Ovary (tissue), 7 donors: ENCODE measurements at regions not wholly inside any gene's neighbourhood (a gene's known extent, or its start where the extent isn't known, plus 50 kb on each side); places are given as distances from the start of the nearest gene placed in this dataset.

Experiments
- DNase-seq, 5 donors: peaks; one replicate each; pipeline ENCODE4 v3.0.0-alpha.2; 2019 to 2020
- H3K27ac ChIP-seq, 2 donors: fragments of 200-600 bp; one replicate each; pipeline versions ENCODE4 v1.5.1 to v1.8.0; 2019 to 2022
- H3K27me3 ChIP-seq: fragments of 200-600 bp; one replicate; pipeline ENCODE4 v1.8.0; 2022
- H3K36me3 ChIP-seq: fragments of 200-600 bp; sonication (generic); one replicate; pipeline ENCODE4 v1.5.1; 2019
- H3K4me1 ChIP-seq: one replicate; pipeline ENCODE4 v1.8.1; 2013; ENCODE audit warnings: mild to moderate bottlenecking, moderate library complexity; ENCODE audit not compliant: insufficient read depth
- H3K4me3 ChIP-seq: fragments of 200-600 bp; sonication (generic); one replicate; pipeline ENCODE4 v1.5.1; 2017
- H3K9me3 ChIP-seq, 2 donors: fragments of 200-600 bp in 1 of 2; sonication (generic) in 1 of 2; one replicate each; pipeline versions ENCODE4 v1.5.1 to v1.8.1; 2013 to 2019; ENCODE audit warnings: mild to moderate bottlenecking in 1 of 2, moderate library complexity in 1 of 2
- CTCF ChIP-seq, 3 donors: fragments of 450-650 bp in 2 of 3; fragments of 200-600 bp in 1 of 3; IDR thresholded peaks; one replicate each; pipeline versions ENCODE4 v1.5.1 to v1.8.0; 2016 to 2022; ENCODE audit warnings: antibody characterized with exemption in 3 of 3, mild to moderate bottlenecking in 1 of 3
- EP300 ChIP-seq: sonication (generic); formaldehyde crosslinking; IDR thresholded peaks from one replicate; pipeline ENCODE4 v1.6.1; 2017; ENCODE audit warnings: antibody characterized with exemption
- POLR2A ChIP-seq: fragments of 450-650 bp; IDR thresholded peaks from one replicate; pipeline ENCODE4 v1.6.1; 2017; ENCODE audit warnings: antibody characterized with exemption, mild to moderate bottlenecking, moderate library complexity
- WGBS, 3 donors: extraction: QIAGEN DNeasy Blood & Tissue Kit in 1 of 3; methylation state at CpG; one replicate each; pipeline versions ENCODE4 v1.1.5 to v1.1.7; 2013 to 2017; 5-methylcytosine and 5-hydroxymethylcytosine counted together
- intact Hi-C, 4 donors: fragments of 100-400 bp; cut with DNase I; formaldehyde crosslinking; loops; one replicate each; pipeline versions ENCODE4 v1.11.0 to v1.15.1; 2022 to 2023
- donor health status: DM: no; HTN: no; CAD: no; lungs with moderate emphysema.
- donor health status: DM: no; HTN: no; CAD: no.
- donor health status: Bipolar disorder and iron deficiency.
- donor health status: DM: no; HTN: no; CAD: no.
- donor health status: DM: yes; HTN: yes; CAD: no.

DNA sequence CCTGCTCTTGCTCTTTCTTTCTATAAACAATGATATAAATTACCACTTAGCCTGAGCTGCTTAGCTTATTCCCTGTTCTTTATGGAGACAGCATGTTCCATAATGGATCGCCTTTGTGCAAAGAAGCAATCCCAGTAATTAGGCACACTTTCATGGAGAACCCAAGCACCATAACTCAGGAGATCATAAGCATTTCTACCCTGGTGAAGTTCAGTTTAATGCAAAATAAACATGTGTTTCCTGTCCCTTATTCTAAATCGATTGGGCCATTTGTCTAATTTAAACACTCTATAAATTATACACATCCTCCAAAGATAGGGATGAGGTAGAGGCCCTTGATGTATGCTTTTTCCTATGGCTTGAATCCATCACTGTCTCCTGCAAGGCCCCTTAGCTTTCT, 75.8 kb upstream of the TMEM72 start:
- no peaks in the 10 kb centered on the region for H3K36me3 ChIP-seq
- no peak for DNase-seq
- H3K27me3 ChIP-seq = no peaks in the 10 kb centered on the region
- WGBS, 3 donors = 52 to 59% (median 55%) methylated on average over 2 of the region's 2 CpGs
- H3K27ac ChIP-seq = no peak overlapping the region
- no peak overlapping the region for H3K4me3 ChIP-seq
- TF ChIP-seq CTCF (IDR thresholded peaks at IDR 0.05) (no peak), POLR2A (no peak), EP300 (no peak)
- no peaks in the 10 kb centered on the region for H3K4me1 ChIP-seq
- intact Hi-C loops = no loop called here
- no peaks in the 10 kb centered on the region for H3K9me3 ChIP-seq

DNA sequence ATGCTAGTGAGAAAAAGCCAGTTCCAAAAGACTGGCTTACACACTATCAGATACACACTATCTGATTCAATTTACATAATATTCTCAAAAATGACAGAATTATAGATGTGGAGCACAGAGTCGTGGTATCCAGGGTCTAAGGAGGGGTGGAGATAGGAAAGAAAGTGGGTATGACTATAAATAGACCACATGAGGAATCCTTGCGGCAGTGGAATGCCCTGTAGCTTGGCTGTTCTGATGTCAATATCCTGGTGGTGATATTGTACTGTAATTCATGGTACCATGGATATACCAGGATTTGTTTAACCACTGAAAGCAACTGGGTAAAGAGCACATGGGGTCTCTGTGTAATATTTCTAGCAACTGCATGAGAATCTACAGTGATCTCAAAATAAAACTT, 67.7 kb upstream of the TMEM72 start:
- no peak overlapping the region for H3K4me3 ChIP-seq
- WGBS, 3 donors = 71 to 84% (median 78%) methylated on average over 2 of the region's 2 CpGs
- TF ChIP-seq CTCF (IDR thresholded peaks at IDR 0.05) (no peak), POLR2A (no peak), EP300 (no peak)
- intact Hi-C loops = no loop called here
- DNase-seq = no peak
- H3K27me3 ChIP-seq = no peaks in the 10 kb centered on the region
- no peaks in the 10 kb centered on the region for H3K4me1 ChIP-seq
- H3K27ac ChIP-seq = no peak overlapping the region
- no peaks in the 10 kb centered on the region for H3K9me3 ChIP-seq
- H3K36me3 ChIP-seq = no peaks in the 10 kb centered on the region

GRCh38 chr10:44845361-44846175, 65.6 kb upstream of the TMEM72 start:
- no peaks in the 10 kb centered on the region for H3K36me3 ChIP-seq
- peak in 1 of 3 donors; percentile 6 for TF ChIP-seq CTCF (IDR thresholded peaks at IDR 0.05)
- TF ChIP-seq POLR2A = no peak
- no peak for TF ChIP-seq EP300
- 92 to 95% (median 93%) methylated on average over 6 of the region's 6 CpGs for whole genome bisulfite sequencing, 3 donors
- H3K27me3 ChIP-seq = no peaks in the 10 kb centered on the region
- H3K4me1 ChIP-seq = no peaks in the 10 kb centered on the region
- intact Hi-C loops = no loop called here
- H3K27ac ChIP-seq = no peak overlapping the region
- no peaks in the 10 kb centered on the region for H3K9me3 ChIP-seq
- DNase-seq = no peak
- no peak overlapping the region for H3K4me3 ChIP-seq

DNA sequence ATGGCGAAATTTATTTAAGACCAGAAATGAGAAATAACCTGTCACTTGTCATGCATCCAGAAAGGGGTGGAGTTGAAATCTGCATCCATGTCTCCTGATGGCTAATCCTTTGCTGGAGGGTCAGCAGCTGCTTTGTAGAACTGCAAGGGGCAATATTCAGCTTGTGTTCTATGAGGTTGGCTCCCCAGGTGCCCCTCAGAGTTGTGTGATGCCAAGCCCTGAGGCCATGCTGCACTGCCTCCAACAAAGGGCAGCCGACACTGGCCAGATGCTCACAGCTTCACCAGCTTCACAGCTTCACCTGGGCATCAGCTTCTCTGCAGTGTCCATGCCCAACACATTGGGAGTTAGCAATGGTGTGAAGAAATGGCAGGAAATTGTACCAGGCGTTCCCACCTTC, 64.0 kb upstream of the TMEM72 start:
- Histone ChIP-seq H3K4me1 (no peaks in the 10 kb centered on the region), H3K27me3 (no peaks in the 10 kb centered on the region), H3K9me3 (no peaks in the 10 kb centered on the region), H3K27ac (no peak overlapping the region), H3K36me3 (no peaks in the 10 kb centered on the region), H3K4me3 (no peak overlapping the region)
- no peak for DNase-seq
- TF ChIP-seq EP300 (no peak), POLR2A (no peak), CTCF (IDR thresholded peaks at IDR 0.05) (no peak)
- 94 to 99% (median 98%) methylated on average over 3 of the region's 3 CpGs for WGBS, 3 donors
- intact Hi-C loops = no loop called here
